Ascending aorta (tissue), 2 donors: ENCODE measurements at regions not wholly inside any gene's neighbourhood (a gene's known extent, or its start where the extent isn't known, plus 50 kb on each side); places are given as distances from the start of the nearest gene placed in this dataset.

Source experiments
- DNase-seq, 2 donors: peaks; one replicate each; pipeline ENCODE4 v3.0.0-alpha.2; 2019; ENCODE audit warnings: low spot score in 2 of 2
- H3K27ac ChIP-seq, 2 donors: fragments of 200-600 bp; sonication (generic); one replicate each; pipeline ENCODE4 v1.5.1; 2016 to 2017; ENCODE audit warnings: mild to moderate bottlenecking in 1 of 2
- H3K27me3 ChIP-seq: fragments of 200-600 bp; sonication (generic); one replicate; pipeline ENCODE4 v1.5.1; 2017
- H3K36me3 ChIP-seq, 2 donors: fragments of 200-600 bp; sonication (generic); one replicate each; pipeline ENCODE4 v1.5.1; 2016
- H3K4me1 ChIP-seq, 2 donors: fragments of 200-600 bp; sonication (generic); one replicate each; pipeline ENCODE4 v1.5.1; 2016 to 2017; ENCODE audit warnings: mild to moderate bottlenecking in 1 of 2
- H3K4me3 ChIP-seq, 2 donors: fragments of 200-600 bp; sonication (generic); one replicate each; pipeline ENCODE4 v1.5.1; 2016 to 2017; ENCODE audit warnings: mild to moderate bottlenecking in 1 of 2
- H3K9me3 ChIP-seq, 2 donors: fragments of 200-600 bp; sonication (generic); one replicate each; pipeline ENCODE4 v1.5.1; 2016
- CTCF ChIP-seq, 3 experiments: fragments of 200-600 bp in 2 of 3; fragments of 450-650 bp in 1 of 3; sonication (generic) in 2 of 3; IDR thresholded peaks; one replicate each; pipeline ENCODE4 v1.5.1; 2016 to 2019; ENCODE audit warnings: antibody characterized with exemption in 3 of 3, mild to moderate bottlenecking in 1 of 3, moderate library complexity in 1 of 3
- intact Hi-C: fragments of 100-400 bp; cut with DNase I; formaldehyde crosslinking; loops from one replicate; pipeline ENCODE4 v1.15.1; 2023

GRCh38 chr20:11761497-11761896 lies 156.2 kb upstream of the BTBD3 start:
- no peak overlapping the region for H3K27ac ChIP-seq
- no peaks in the 10 kb centered on the region for H3K36me3 ChIP-seq
- no peaks in the 10 kb centered on the region for H3K9me3 ChIP-seq
- no peak for DNase-seq
- H3K4me3 ChIP-seq: no peak overlapping the region
- intact Hi-C loops: no loop called here
- TF ChIP-seq CTCF (IDR thresholded peaks at IDR 0.05): no peak
- H3K27me3 ChIP-seq: no peaks in the 10 kb centered on the region
- H3K4me1 ChIP-seq: no peaks in the 10 kb centered on the region

GRCh38 chr20:11766961-11767360 lies 150.7 kb upstream of the BTBD3 start:
- no peak for TF ChIP-seq CTCF (IDR thresholded peaks at IDR 0.05)
- intact Hi-C loops: no loop called here

DNA sequence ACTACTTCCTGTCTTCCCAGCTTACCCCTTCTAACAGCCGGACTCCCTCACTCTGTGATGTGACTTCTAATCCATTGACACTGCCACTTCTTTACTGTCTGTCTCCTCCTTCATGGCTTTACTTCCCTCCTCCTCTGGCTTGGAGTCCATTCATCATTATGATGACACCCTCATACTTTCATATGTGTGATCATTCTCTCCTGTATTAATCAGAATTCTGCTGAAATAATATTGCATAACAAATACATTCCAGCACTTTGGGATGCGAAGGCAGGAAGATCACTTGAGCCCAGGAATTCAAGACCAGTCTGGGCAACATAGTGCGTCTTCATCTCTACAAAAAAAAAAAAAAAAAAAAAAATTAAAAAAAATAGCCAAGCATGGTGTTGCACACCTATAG lies 147.9 kb upstream of the BTBD3 start:
- intact Hi-C loops: no loop called here
- Histone ChIP-seq H3K27ac (no peak overlapping the region), H3K36me3 (no peaks in the 10 kb centered on the region), H3K4me1 (no peaks in the 10 kb centered on the region), H3K4me3 (no peak overlapping the region), H3K27me3 (no peaks in the 10 kb centered on the region), H3K9me3 (no peaks in the 10 kb centered on the region)
- TF ChIP-seq CTCF (IDR thresholded peaks at IDR 0.05): no peak
- DNase-seq: no peak

More at GRCh38 chr20:11766961-11767360, 150.7 kb upstream of the BTBD3 start:
- DNase-seq: no peak
- H3K27me3 ChIP-seq: no peaks in the 10 kb centered on the region
- no peaks in the 10 kb centered on the region for H3K4me1 ChIP-seq
- no peak overlapping the region for H3K4me3 ChIP-seq
- H3K36me3 ChIP-seq: no peaks in the 10 kb centered on the region
- H3K9me3 ChIP-seq: no peaks in the 10 kb centered on the region
- H3K27ac ChIP-seq: no peak overlapping the region

GRCh38 chr20:11772226-11772730 lies 145.4 kb upstream of the BTBD3 start:
- H3K4me3 ChIP-seq: no peak overlapping the region
- no peaks in the 10 kb centered on the region for H3K9me3 ChIP-seq
- no peaks in the 10 kb centered on the region for H3K36me3 ChIP-seq
- H3K4me1 ChIP-seq: no peaks in the 10 kb centered on the region
- DNase-seq: no peak
- intact Hi-C loops: no loop called here
- H3K27me3 ChIP-seq: no peaks in the 10 kb centered on the region
- H3K27ac ChIP-seq: no peak overlapping the region
- TF ChIP-seq CTCF (IDR thresholded peaks at IDR 0.05): no peak

DNA sequence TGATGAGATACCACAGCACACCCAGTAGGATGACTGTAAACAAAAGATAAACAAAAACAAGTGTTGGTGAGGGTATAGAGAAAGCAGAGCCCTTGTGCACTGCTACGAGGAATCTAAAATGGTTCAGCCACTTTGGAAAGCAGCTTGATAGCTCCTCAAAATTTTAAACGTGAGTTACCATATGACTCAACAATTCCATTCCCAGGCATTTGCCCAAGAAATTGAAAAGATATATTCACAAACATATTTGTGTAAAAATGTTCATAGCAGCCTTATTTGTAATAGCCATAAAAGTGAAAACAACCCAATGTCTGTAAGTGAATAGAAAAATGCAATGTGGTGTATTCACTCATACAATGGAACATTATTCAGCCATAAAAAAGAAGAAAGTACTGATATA lies 141.0 kb upstream of the BTBD3 start:
- Histone ChIP-seq H3K27ac (no peak overlapping the region), H3K9me3 (no peaks in the 10 kb centered on the region), H3K4me3 (no peak overlapping the region), H3K4me1 (no peaks in the 10 kb centered on the region), H3K27me3 (no peaks in the 10 kb centered on the region), H3K36me3 (no peaks in the 10 kb centered on the region)
- intact Hi-C loops: no loop called here
- no peak for DNase-seq
- no peak for TF ChIP-seq CTCF (IDR thresholded peaks at IDR 0.05)
